Tibial nerve (tissue), 4 donors: ENCODE measurements at regions not wholly inside any gene's neighbourhood (a gene's known extent, or its start where the extent isn't known, plus 50 kb on each side); places are given as distances from the start of the nearest gene placed in this dataset.

ENCODE experiments used
- DNase-seq, 2 donors: peaks; one replicate each; pipeline ENCODE4 v3.0.0-alpha.2; 2019; ENCODE audit warnings: low spot score in 2 of 2
- H3K27ac ChIP-seq, 4 donors: fragments of 200-600 bp; sonication (generic) in 3 of 4; one replicate each; pipeline ENCODE4 v1.5.1; 2017 to 2019; ENCODE audit warnings: mild to moderate bottlenecking in 1 of 4
- H3K27me3 ChIP-seq, 2 donors: fragments of 200-600 bp; sonication (generic) in 1 of 2; one replicate each; pipeline versions ENCODE4 v1.5.1 to v1.6.0; 2017 to 2019
- H3K36me3 ChIP-seq, 3 donors: fragments of 200-600 bp; sonication (generic); one replicate each; pipeline ENCODE4 v1.5.1; 2018 to 2019
- H3K4me1 ChIP-seq, 4 donors: fragments of 200-600 bp; sonication (generic) in 3 of 4; one replicate each; pipeline ENCODE4 v1.5.1; 2017 to 2019
- H3K4me3 ChIP-seq, 4 donors: fragments of 200-600 bp; sonication (generic) in 3 of 4; one replicate each; pipeline ENCODE4 v1.5.1; 2017 to 2019; ENCODE audit warnings: mild to moderate bottlenecking in 1 of 4, moderate library complexity in 1 of 4
- H3K9me3 ChIP-seq, 4 donors: fragments of 200-600 bp; sonication (generic) in 3 of 4; one replicate each; pipeline ENCODE4 v1.5.1; 2017 to 2019
- CTCF ChIP-seq, 5 experiments: fragments of 200-600 bp in 3 of 5; fragments of 450-650 bp in 2 of 5; sonication (generic) in 3 of 5; IDR thresholded peaks; one replicate each; pipeline ENCODE4 v1.5.1; 2016 to 2019; ENCODE audit warnings: antibody characterized with exemption in 5 of 5, mild to moderate bottlenecking in 3 of 5, moderate library complexity in 2 of 5
- EP300 ChIP-seq, 2 donors: sonication (generic); formaldehyde crosslinking; IDR thresholded peaks; one replicate each; pipeline ENCODE4 v1.6.1; 2017; ENCODE audit warnings: antibody characterized with exemption in 2 of 2, mild to moderate bottlenecking in 1 of 2
- POLR2A ChIP-seq, 2 donors: fragments of 450-650 bp; IDR thresholded peaks; one replicate each; pipeline ENCODE4 v1.6.1; 2017; ENCODE audit warnings: antibody characterized with exemption in 2 of 2, mild to moderate bottlenecking in 2 of 2, moderate library complexity in 2 of 2
- WGBS, 2 donors: methylation state at CpG; one replicate each; pipeline ENCODE4 v1.1.5; 2018; 5-methylcytosine and 5-hydroxymethylcytosine counted together

- Histone ChIP-seq H3K36me3 (no peaks in the 10 kb centered on the region), H3K4me1 (peaks cover 0 to 12% (median 2%) of the 10 kb centered on the region in 4 donors), H3K4me3 (peak overlapping the region in 1 of 4 donors; percentile 12), H3K27me3 (no peaks in the 10 kb centered on the region), H3K27ac (no peak overlapping the region), H3K9me3 (no peaks in the 10 kb centered on the region)
- TF ChIP-seq EP300 (IDR thresholded peaks at IDR 0.05) (no peak), POLR2A (IDR thresholded peaks at IDR 0.05) (no peak), CTCF (IDR thresholded peaks at IDR 0.05) (no peak)
- 22 to 27% methylated on average over 5 of the region's 5 CpGs for WGBS, 2 donors
- DNase-seq: no peak
These were observed 121.6 kb upstream of the EPHA5 start for GRCh38 chr4:65791812-65792308.

- WGBS, 2 donors: 56 to 61% methylated on average over 1 of the region's 1 CpG
- no peak for TF ChIP-seq EP300 (IDR thresholded peaks at IDR 0.05)
- no peak for TF ChIP-seq POLR2A (IDR thresholded peaks at IDR 0.05)
- TF ChIP-seq CTCF (IDR thresholded peaks at IDR 0.05): no peak
These were observed 121.0 kb upstream of the EPHA5 start for GRCh38 chr4:65791111-65791811.

GRCh38 chr4:65789805-65790204, 119.5 kb upstream of the EPHA5 start:
- Histone ChIP-seq H3K27ac (no peak overlapping the region), H3K9me3 (no peaks in the 10 kb centered on the region), H3K4me1 (peaks cover 0 to 12% (median 2%) of the 10 kb centered on the region in 4 donors), H3K36me3 (no peaks in the 10 kb centered on the region), H3K4me3 (no peak overlapping the region), H3K27me3 (no peaks in the 10 kb centered on the region)
- no peak for TF ChIP-seq POLR2A (IDR thresholded peaks at IDR 0.05)
- no peak for TF ChIP-seq EP300 (IDR thresholded peaks at IDR 0.05)
- TF ChIP-seq CTCF (IDR thresholded peaks at IDR 0.05): no peak
- 54 to 72% methylated on average over 2 of the region's 2 CpGs for WGBS, 2 donors
- DNase-seq: no peak

More at GRCh38 chr4:65791111-65791811, 121.0 kb upstream of the EPHA5 start:
- no peaks in the 10 kb centered on the region for H3K27me3 ChIP-seq
- H3K9me3 ChIP-seq: no peaks in the 10 kb centered on the region
- H3K4me3 ChIP-seq: peak overlapping the region in 1 of 4 donors; percentile 12
- DNase-seq: no peak
- H3K27ac ChIP-seq: no peak overlapping the region
- peaks cover 0 to 12% (median 2%) of the 10 kb centered on the region in 4 donors for H3K4me1 ChIP-seq
- H3K36me3 ChIP-seq: no peaks in the 10 kb centered on the region

- DNase-seq: no peak
- Histone ChIP-seq H3K9me3 (no peaks in the 10 kb centered on the region), H3K36me3 (no peaks in the 10 kb centered on the region), H3K27ac (no peak overlapping the region), H3K27me3 (no peaks in the 10 kb centered on the region), H3K4me3 (no peak overlapping the region), H3K4me1 (peaks cover 0 to 12% (median 2%) of the 10 kb centered on the region in 4 donors)
- no peak for TF ChIP-seq EP300 (IDR thresholded peaks at IDR 0.05)
- no peak for TF ChIP-seq CTCF (IDR thresholded peaks at IDR 0.05)
- TF ChIP-seq POLR2A (IDR thresholded peaks at IDR 0.05): no peak
- 94% methylated on average over 2 of the region's 2 CpGs for WGBS, 2 donors
These were observed 119.1 kb upstream of the EPHA5 start for GRCh38 chr4:65789341-65789740.

DNA sequence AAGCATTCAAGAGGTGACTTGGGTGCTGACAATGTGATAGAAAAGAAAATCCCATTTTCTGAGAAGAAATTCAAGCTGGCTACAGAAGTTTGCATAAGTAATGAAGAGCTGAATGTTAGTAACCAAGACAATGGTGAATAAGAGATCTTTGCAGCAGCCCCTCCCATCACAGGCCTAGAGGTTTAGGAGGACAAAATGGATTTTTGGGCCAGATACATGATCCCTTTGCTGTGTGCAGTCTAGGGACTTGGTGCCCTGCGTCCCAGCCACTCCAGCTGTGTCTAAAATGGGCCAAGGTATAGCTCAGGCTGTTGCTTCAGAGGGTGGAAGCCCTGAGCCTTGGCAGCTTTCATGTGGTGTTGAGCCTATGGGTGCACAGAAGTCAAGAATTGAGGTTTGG, 107.0 kb upstream of the EPHA5 start:
- Histone ChIP-seq H3K27ac (no peak overlapping the region), H3K4me1 (no peaks in the 10 kb centered on the region), H3K27me3 (no peaks in the 10 kb centered on the region), H3K4me3 (no peak overlapping the region), H3K36me3 (no peaks in the 10 kb centered on the region), H3K9me3 (peaks cover 0 to 23% (median 0%) of the 10 kb centered on the region in 4 donors)
- TF ChIP-seq CTCF (IDR thresholded peaks at IDR 0.05): no peak
- TF ChIP-seq POLR2A (IDR thresholded peaks at IDR 0.05): no peak
- TF ChIP-seq EP300 (IDR thresholded peaks at IDR 0.05): no peak
- WGBS, 2 donors: 73 to 100% methylated on average over 1 of the region's 1 CpG
- no peak for DNase-seq
